ENCODE measurements at regions not wholly inside any gene's neighbourhood (a gene's known extent, or its start where the extent isn't known, plus 50 kb on each side); places are given as distances from the start of the nearest gene placed in this dataset.

GRCh38 chr14:82796086-82796485 lies 1262.4 kb upstream of the SEL1L start:
- H3K27me3 Mint-ChIP-seq (ENCODE audit: low read depth in 3 of 3) = peaks cover 0 to 3% (median 0%) of the 10 kb centered on the region in 3 donors
- Histone ChIP-seq H3K9ac (ENCODE audit: insufficient read depth, low read length, poor library complexity, severe bottlenecking) (no peak overlapping the region), H3K27ac (ENCODE audit: low read depth in 1 of 2, low read length in 2 of 2) (no peak overlapping the region), H3K4me1 (ENCODE audit: control insufficient read depth in 1 of 2, insufficient read depth in 2 of 2, low read length in 2 of 2) (no peaks in the 10 kb centered on the region), H4K20me1 (ENCODE audit: insufficient read depth, low read length) (no peaks in the 10 kb centered on the region), H3K79me2 (ENCODE audit: insufficient read depth, low read length) (no peaks in the 10 kb centered on the region), H3K4me2 (replicated peaks; ENCODE audit: extremely low read depth, low read length, poor library complexity, severe bottlenecking) (no peak overlapping the region), H3K9me3 (replicated peaks in 1 of 2; ENCODE audit: control insufficient read depth in 1 of 2, insufficient read depth in 1 of 2, low read length in 2 of 2) (no peaks in the 10 kb centered on the region), H2AFZ (ENCODE audit: insufficient read depth, low read depth, low read length, poor library complexity, severe bottlenecking) (no peak overlapping the region), H3K27me3 (ENCODE audit: control insufficient read depth in 2 of 2, insufficient read depth in 2 of 2, low read length in 2 of 2) (no peaks in the 10 kb centered on the region), H3K4me3 (replicated peaks in 1 of 3; ENCODE audit: low read depth in 2 of 3, low read length in 3 of 3) (no peak overlapping the region), H3K36me3 (replicated peaks in 1 of 2; ENCODE audit: control insufficient read depth in 1 of 2, insufficient read depth in 2 of 2, low read length in 2 of 2) (no peaks in the 10 kb centered on the region)
- H3K4me1 Mint-ChIP-seq = no peaks in the 10 kb centered on the region
- H3K27ac Mint-ChIP-seq = no peak overlapping the region
- H3K36me3 Mint-ChIP-seq = no peaks in the 10 kb centered on the region
- TF ChIP-seq, protein P1, sequence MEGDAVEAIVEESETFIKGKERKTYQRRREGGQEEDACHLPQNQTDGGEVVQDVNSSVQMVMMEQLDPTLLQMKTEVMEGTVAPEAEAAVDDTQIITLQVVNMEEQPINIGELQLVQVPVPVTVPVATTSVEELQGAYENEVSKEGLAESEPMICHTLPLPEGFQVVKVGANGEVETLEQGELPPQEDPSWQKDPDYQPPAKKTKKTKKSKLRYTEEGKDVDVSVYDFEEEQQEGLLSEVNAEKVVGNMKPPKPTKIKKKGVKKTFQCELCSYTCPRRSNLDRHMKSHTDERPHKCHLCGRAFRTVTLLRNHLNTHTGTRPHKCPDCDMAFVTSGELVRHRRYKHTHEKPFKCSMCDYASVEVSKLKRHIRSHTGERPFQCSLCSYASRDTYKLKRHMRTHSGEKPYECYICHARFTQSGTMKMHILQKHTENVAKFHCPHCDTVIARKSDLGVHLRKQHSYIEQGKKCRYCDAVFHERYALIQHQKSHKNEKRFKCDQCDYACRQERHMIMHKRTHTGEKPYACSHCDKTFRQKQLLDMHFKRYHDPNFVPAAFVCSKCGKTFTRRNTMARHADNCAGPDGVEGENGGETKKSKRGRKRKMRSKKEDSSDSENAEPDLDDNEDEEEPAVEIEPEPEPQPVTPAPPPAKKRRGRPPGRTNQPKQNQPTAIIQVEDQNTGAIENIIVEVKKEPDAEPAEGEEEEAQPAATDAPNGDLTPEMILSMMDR (IDR thresholded peaks at IDR 0.05) = no peak
- DNase-seq = no peak
- no peak overlapping the region for H3K4me3 Mint-ChIP-seq
- WGBS (ENCODE audit: insufficient coverage) = 83% methylated on average over 2 of the region's 4 CpGs
- peaks cover 0 to 1% (median 0%) of the 10 kb centered on the region in 7 donors for H3K9me3 Mint-ChIP-seq
- intact Hi-C loops (cut with micrococcal nuclease) = no loop called here

GRCh38 chr14:82798276-82798675 lies 1264.6 kb upstream of the SEL1L start:
- H3K4me3 ChIP-seq (replicated peaks in 1 of 3; ENCODE audit: low read depth in 2 of 3, low read length in 3 of 3) = no peak overlapping the region
- H3K4me3 Mint-ChIP-seq = no peak overlapping the region
- no peaks in the 10 kb centered on the region for H3K36me3 Mint-ChIP-seq
- TF ChIP-seq, protein P1 (IDR thresholded peaks at IDR 0.05) = no peak
- no peaks in the 10 kb centered on the region for H3K4me1 Mint-ChIP-seq
- no peak for DNase-seq
- no peaks in the 10 kb centered on the region for H3K79me2 ChIP-seq (ENCODE audit: insufficient read depth, low read length)
- no peak overlapping the region for H3K4me2 ChIP-seq (replicated peaks; ENCODE audit: extremely low read depth, low read length, poor library complexity, severe bottlenecking)
- no peaks in the 10 kb centered on the region for H3K4me1 ChIP-seq (ENCODE audit: control insufficient read depth in 1 of 2, insufficient read depth in 2 of 2, low read length in 2 of 2)
- no CpG with 5 or more reads among the region's 1 CpG for WGBS (ENCODE audit: insufficient coverage)
- peaks cover 0 to 3% (median 0%) of the 10 kb centered on the region in 3 donors for H3K27me3 Mint-ChIP-seq (ENCODE audit: low read depth in 3 of 3)
- intact Hi-C loops (cut with micrococcal nuclease) = no loop called here
- no peaks in the 10 kb centered on the region for H4K20me1 ChIP-seq (ENCODE audit: insufficient read depth, low read length)
- H2AFZ ChIP-seq (ENCODE audit: insufficient read depth, low read depth, low read length, poor library complexity, severe bottlenecking) = no peak overlapping the region
- no peaks in the 10 kb centered on the region for H3K9me3 ChIP-seq (replicated peaks in 1 of 2; ENCODE audit: control insufficient read depth in 1 of 2, insufficient read depth in 1 of 2, low read length in 2 of 2)
- no peaks in the 10 kb centered on the region for H3K36me3 ChIP-seq (replicated peaks in 1 of 2; ENCODE audit: control insufficient read depth in 1 of 2, insufficient read depth in 2 of 2, low read length in 2 of 2)
- H3K27me3 ChIP-seq (ENCODE audit: control insufficient read depth in 2 of 2, insufficient read depth in 2 of 2, low read length in 2 of 2) = no peaks in the 10 kb centered on the region
- H3K27ac ChIP-seq (ENCODE audit: low read depth in 1 of 2, low read length in 2 of 2) = no peak overlapping the region
- H3K27ac Mint-ChIP-seq = no peak overlapping the region
- peaks cover 0 to 8% (median 2%) of the 10 kb centered on the region in 7 donors for H3K9me3 Mint-ChIP-seq
- H3K9ac ChIP-seq (ENCODE audit: insufficient read depth, low read length, poor library complexity, severe bottlenecking) = no peak overlapping the region

All from CD14-positive monocyte (primary cell).